HG02981 (cell line): ENCODE measurements at regions not wholly inside any gene's neighbourhood (a gene's known extent, or its start where the extent isn't known, plus 50 kb on each side); places are given as distances from the start of the nearest gene placed in this dataset.
A peak's percentile ranks its signal among the peaks of the same experiment; 100 is the strongest.
"Not testable (repeated sequence)": the region's sequence is repeated elsewhere in the genome, so short reads cannot be mapped to it uniquely, and the experiment has no call there.

Experiments
- ATAC-seq: cut with Tn5 transposase; IDR thresholded peaks from one replicate; pipeline ENCODE4 v1.9.1; 2021; ENCODE audit warnings: mild to moderate bottlenecking, moderate library complexity; ENCODE audit not compliant: unreplicated experiment

DNA sequence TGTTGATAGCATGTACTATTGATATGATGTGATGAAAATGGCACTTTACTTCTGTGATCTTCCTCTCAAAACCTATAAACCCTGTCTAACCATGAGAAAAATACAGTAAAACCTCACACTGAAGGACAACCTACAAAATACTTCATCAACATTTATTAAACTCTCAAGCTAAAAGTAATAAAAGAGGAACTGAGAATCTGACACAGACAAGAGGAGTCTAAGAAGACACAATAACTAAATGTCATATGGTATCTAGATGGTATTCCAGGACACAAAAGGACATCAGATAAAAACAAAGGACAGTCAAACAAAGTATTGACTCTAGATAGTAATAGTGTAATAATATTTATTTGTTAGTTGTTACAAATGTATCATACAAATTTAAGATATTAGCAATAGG is 655.3 kb downstream of the SH3BGRL start:
- ATAC-seq: no peak

DNA sequence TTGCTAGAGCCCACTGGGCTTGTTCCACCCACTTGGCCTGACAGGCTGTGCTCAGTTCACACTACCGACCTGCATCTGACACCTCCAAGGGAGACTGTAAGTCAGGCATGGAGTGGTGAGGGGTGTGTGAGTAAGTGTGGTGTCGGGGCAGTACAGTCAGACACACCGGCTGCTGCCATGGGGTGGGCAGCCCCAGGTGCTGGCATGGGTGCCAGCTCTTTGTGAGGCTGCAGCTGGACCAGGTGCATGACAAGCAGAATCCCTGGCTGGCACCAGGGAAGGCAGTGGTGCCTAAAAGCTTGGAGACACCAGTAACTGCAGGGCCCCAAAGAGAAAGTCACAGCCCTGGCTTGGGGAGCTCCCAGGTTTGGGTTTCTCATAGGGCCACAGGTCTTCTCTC is 665.0 kb downstream of the SH3BGRL start:
- ATAC-seq: no peak

DNA sequence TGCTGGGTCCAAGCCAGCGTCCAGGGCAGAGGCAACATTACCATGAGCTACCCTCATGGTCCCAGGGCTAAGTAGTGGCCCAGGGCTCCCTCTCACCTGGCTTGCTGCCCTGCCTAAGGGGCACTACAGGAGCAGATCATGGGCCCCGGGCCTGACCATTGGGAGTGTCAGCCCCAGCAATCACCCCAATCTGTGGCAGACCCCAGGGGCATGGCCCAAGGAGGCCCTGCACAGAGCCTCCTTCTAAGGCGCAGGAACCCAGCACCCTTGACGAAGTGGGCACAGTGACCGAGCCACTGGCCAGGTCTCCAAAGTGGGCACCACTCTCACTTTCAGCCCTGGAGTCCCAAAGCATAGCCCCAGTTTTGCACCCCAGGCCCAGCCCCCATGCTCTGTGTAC is 667.1 kb downstream of the SH3BGRL start:
- no peak for ATAC-seq

DNA sequence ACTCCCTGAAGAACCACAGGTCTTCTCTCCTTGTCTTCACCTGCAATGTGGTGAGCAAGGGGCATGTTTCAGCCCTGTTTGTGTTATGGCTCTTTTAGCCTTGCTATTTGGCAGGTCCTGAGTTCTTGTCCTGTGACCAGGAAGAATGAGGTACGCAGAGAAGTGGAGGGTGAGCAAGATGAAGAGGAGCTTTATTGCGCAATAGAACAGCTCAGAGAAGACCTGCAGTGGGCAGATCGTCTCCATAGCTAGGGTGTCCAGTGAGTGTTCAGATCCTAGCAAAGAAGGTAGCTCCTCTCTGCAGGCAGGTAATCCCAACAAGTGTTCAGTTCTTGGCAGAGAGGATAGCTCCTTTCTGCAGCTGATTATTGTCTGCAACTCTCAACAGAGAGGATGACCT is 672.9 kb downstream of the SH3BGRL start:
- no peak for ATAC-seq

DNA sequence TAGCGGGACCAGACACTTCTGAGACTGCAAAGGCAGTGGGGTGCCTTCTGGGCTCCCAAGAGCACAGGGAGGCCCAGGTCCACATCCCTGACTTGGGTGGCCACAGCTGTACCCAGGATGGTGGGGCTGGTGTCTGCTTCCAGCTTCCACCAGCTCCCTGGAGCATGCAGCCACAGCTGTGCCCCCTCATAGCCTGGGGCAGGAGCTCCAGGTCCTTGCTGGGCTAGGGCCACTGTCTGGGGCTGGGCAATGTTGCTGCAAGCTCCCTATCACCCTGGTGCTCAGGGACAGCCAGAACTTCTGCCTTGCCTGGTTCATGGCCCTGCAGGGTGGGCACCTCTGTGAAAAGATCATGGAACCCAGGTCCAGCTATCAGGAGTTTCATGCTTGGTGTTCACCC is 673.9 kb downstream of the SH3BGRL start:
- no peak for ATAC-seq

DNA sequence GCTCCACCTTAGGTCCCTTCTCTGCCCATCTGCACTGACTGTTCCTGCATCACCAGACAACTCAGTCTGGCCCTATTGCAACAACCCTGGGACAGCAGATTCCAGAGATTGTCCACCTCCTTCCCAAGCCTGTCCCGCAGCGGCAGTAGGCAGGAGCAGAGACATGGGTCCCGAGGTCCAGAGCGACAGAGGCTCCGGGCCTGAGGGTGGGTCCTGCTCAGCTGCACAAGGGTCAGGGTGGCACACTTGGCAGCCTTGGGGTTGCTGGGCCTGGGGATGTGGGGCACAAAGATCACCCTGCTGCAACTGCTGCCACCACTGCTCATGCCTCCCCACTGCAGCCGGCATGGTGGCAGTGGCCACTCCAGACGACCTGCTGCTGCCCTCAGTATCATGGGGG is 674.5 kb downstream of the SH3BGRL start:
- no peak for ATAC-seq

DNA sequence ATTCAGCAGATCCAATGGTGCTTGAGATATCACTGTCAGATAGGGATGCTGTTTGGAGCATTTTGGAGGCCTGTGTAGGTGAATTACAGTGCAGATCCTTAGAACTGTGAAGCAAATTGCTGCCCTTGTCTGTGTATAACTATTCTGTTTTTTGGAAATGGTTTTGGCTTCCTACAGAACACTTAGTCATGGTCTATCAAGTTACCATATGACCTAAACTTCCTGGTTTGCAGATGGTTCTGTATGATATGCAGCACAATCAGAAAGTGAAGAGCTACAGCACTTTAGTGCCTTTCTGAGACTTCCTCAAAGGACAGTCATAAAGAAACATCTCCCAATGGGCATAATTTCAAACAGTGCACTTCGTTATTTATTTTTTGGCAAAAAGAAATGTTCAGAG is 688.6 kb downstream of the SH3BGRL start:
- ATAC-seq: no peak

DNA sequence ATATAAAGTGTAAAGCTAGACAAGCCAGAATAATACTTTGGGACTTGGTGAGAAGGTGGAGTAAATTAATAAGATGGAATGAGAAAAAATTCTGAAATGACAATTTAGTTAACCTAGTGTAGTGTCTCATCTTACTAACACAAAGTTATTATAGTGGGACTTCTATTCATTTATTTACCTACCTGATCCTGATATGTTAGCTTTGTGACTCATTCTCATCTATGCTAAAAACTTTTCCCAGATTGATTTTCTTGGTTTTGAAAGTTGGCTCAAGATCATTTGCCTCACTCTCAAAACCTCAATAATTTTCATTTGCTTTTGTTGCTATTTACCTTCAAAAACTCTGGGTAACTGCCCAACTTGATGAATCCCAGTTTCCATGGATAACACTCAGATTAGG is 698.6 kb downstream of the SH3BGRL start:
- ATAC-seq: no peak

DNA sequence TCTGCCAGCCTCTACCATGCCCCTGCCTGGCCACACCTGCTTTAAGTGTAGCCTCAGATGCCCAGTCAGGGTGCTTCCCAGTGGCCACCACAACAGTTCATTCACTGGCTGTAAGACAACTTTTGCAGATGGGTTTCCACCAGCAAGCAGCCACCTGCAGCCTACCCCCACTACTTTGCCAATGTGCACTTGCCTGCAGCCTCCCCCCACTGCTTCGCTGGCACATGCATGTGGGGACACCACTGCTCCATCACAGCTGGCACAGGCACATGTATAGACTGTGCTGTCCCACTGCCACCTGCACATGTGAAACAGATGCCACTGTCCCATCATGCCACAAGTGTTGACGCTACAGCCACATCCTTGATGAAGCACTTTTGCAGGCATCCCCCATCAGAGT is 723.9 kb downstream of the SH3BGRL start:
- no peak for ATAC-seq

DNA sequence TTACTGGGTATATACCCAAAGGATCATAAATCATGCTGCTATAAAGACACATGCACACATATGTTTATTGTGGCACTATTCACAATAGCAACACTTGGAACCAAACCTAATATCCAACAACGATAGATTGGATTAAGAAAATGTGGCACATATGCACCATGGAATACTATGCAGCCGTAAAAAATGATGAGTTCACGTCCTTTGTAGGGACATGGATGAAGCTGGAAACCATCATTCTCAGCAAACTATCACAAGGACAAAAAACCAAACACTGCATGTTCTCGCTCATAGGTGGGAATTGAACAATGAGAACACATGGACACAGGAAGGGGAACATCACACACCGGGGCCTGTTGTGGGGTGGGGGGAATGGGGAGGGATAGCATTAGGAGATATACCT is 744.0 kb downstream of the SH3BGRL start:
- ATAC-seq: not testable (repeated sequence)

DNA sequence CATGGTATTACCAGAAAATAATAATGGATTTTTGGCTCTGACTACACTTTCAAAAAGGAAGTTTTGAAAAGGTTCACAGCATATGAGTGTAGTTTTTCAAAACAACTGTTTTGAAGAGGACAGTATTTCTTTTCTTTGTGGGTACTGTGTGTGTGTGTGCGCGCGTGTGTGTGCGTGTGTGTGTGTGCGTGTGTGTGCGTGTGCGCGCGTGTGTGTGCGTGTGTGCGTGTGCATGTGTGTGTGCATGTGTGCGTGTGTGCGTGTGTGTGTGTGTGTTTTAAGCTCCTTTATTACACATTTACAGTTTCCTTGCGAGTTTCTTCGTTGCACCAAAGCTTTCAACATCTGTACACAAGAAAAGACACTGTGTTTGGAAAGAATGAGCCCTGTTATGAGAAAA is 755.4 kb downstream of the SH3BGRL start:
- no peak for ATAC-seq

DNA sequence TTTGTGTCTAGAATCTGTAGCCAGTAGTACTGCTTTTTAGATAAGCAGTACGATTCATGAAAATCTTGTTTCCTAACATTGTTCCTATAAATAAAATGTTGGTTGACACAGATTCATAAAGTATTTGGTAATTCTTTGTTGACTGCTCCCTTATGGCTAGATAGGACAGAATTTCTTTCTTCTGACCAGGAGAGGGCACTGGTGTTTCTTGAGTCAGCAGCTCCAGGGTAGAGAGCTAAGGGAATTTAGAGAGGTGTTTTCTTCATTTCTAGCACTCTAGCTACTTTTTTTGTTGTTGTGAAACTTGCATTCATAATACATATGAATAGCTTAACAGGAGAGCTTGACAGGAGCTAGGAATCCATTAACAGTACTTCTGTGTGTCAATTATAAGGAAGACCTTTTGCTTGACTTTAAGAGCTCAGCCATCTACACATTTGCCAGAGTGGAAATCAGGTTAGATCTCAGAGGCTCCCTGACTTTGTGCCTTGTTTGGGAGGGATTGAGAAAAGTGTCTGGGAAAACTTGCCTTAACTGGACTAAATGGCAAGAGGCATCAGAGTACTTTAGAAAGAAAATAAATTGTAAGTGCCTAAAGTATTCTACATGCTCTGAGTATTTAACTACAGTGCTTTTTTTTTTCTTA is 756.1 kb downstream of the SH3BGRL start:
- ATAC-seq: peak; percentile 53

DNA sequence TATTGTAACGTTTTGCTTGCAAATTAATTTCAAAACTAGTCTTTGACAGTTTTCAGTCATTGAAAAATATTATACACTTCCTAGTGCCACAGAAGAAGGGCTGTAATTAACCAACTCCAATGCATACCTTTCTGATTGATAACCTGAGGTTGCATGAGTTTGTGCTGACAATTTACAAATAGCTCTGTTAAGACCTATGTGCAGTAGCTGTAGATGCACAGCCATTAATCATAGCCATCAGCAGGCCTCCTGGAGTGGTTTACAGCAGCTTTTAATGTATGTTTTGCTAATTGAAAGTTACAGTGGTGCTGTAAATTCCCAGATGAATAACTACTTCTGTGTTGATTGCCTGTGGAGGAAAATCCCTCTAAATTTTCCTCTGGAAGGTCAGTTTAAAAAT is 758.1 kb downstream of the SH3BGRL start:
- ATAC-seq: no peak

DNA sequence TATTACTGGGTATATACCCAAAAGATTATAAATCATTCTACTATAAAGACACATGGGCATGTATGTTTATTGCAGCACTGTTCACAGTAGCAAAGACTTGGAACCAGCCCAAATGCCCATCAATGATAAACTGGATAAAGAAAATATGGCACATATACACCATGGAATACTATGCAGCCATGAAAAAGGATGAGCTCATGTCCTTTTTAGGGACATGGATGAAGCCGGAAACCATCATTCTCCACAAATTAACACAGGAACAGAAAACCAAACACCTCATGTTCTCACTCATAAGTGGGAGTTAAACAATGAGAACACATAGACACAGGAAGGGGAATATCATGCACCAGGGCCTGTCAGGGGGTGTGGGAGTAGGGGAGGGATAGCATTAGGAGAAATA is 772.5 kb downstream of the SH3BGRL start:
- not testable (repeated sequence) for ATAC-seq

DNA sequence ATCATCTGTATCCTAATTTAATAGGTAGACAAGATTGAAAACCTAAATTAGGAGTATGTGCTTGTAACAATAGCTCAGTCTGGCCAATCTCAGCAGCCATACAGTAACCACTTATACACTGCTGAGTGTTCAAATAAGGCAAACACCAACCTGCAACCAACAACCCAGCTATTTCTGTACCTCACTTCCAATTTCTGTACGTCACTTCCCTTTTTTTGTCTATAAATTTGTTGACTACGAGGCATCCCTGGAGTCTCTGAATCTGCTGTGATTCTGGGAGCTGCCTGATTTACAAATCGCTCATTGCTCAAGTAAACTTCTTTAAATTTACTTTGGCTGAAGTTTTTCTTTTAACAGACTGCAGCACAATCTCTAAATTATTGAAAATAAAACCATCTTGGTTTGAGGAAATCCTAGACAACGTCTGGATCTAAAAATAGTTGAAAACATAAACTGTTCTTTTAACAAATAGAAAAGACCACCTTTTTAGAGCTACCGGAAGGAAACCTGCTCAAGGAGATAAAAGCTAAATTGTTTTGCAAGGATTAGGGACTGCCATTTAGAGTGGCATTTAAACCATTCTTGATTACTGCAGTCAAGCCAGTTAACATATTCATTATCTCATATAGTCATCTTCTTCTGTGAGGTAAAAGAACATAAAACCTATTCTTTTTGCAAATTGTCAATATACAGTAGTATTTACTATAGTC is 778.1 kb downstream of the SH3BGRL start:
- no peak for ATAC-seq

DNA sequence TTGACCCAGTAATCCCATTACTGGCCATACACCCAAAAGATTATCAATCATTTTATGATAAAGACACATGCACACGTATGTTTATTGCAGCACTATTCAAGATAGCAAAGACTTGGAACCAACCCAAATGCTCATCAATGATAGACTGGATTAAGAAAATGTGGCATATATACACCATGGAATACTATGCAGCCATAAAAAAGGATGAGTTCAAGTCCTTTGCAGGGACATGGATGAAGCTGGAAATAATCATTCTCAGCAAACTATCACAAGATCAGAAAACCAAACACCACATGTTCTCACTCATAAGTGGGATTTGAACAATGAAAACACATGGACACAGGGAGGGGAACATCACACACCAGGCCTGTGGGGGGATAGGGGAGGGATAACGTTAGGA is 785.3 kb downstream of the SH3BGRL start:
- not testable (repeated sequence) for ATAC-seq

DNA sequence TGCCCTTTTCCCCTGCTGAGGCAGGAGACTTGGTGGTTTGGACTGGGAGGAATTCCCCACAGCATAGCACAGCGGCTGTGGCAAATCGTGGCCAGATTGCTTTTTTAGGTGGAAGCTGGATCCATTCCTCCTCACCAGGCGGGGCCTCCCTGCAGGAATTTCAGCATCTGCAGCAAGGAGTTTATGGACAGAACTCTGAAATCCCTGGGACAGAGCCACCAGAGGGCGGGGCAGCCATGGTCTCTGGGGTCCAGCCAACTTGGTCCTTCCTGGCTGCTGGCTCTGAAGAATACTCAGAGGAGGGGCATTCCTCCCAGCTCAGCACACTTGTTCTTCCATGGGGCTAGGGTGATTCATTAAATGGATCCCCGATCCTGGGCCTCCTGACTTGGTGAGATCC is 794.3 kb downstream of the SH3BGRL start:
- no peak for ATAC-seq

DNA sequence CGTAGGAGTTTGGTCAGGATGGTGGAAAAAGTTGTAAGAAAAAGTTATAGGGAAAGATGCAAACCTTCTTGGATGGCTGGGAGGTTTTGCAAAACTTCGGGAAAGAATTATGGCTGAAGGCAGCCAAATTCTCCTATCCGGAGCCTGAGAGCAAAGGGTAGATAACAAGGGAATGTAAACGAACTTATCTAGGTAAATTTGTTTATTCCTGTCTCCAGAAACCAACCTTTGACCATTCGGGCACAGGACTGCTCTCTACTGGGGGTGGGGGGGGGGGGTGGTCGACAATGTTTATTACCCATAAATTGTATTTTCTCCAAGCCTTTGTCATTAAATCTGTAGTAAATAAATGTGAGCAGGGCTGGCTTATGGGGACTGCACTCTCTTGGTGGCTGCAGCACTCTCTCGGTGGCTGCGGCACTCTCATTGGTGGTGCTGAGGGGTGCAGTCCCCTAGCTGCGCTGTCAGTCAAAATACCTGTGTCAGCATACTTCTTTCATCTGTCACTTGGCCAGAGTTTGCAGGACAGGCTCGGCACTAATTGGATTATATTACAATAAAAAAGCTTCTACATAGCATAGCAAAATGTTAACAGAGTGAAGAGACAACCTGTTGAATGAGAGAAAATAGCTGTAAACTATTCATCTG is 827.8 kb downstream of the SH3BGRL start:
- no peak for ATAC-seq

DNA sequence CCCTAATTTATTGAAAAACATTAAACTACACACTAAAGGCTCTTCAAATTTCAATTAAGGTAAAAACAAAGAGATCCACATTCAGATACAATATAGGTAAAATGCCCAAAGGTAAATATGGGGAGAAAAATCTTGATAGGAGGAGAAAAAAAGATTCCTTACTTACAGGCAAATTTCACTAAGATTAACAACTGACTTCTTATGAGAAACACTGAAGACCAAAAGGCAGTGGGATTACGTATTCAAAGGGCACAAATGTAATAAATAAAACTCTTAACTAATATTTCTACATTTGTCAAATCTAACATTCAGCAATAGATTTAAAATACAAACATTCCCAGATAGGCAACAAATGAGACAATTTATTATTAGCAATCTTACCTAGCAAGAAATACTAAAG is 829.3 kb downstream of the SH3BGRL start:
- ATAC-seq: no peak

DNA sequence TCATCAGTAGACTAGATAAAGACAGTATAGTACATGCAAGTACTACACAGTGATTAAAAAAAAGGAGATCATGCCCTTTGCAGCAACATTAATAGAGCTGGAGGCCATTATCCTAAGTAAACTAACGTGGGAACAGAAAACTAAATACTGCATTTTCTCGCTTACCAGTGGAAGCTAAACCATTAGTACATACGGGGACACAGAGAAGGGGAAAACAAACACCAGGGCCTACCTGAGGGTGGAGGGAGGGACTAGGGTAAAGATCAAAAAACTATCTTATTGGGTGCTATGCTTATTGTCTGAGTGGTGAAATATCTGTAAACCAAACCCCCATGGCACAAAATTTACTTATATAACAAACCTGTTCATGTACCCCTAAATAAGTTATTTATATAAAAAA is 836.9 kb downstream of the SH3BGRL start:
- no peak for ATAC-seq

DNA sequence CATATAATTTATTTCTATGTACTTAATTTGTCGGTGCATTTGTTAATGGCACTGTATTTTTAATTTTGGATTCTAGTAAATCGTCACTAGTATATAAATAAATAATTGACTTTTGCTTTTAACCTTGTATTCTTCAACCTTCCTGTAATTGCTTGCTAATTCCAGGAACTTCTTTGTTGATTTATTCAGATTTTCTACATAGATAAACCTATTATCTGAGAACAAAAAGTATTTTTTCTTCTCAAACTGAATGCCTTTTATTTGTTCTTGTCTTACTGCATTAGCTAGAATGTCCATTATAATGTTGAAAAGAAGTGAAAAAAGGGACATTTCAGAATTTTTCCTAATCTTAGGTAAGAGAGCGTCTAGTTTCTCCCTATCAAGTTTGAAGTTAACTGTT is 839.1 kb downstream of the SH3BGRL start:
- ATAC-seq: no peak

DNA sequence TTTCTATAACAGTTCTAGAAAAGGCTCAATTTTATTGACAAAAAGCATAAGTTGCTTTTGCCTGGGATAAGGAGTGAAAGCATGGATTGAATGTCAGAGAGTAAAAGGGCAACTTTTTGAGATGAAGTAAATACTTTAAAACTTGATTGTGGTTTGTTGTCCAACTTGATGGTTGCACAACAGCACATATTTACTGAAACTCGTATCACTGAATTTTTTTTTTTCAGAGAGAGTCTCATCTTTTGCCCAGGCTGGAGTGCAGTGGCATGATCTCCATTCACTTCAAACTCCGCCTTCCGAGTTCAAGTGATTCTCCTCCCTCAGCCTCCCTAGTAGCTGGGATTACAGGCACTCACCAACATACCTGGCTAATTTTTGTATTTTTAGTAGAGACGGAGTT is 856.8 kb downstream of the SH3BGRL start:
- ATAC-seq: no peak
